Spleen (tissue), 7 donors: ENCODE measurements at regions not wholly inside any gene's neighbourhood (a gene's known extent, or its start where the extent isn't known, plus 50 kb on each side); places are given as distances from the start of the nearest gene placed in this dataset.

Source experiments
- POLR2AphosphoS5 ChIP-seq, 3 donors: sonication (generic); formaldehyde crosslinking; IDR thresholded peaks; one replicate each; pipeline ENCODE4 v1.5.1; 2017; ENCODE audit warnings: antibody characterized with exemption in 3 of 3
- TF ChIP-seq, protein P1 (sequence below), 11 experiments: fragments of 200-600 bp in 7 of 11; fragments of 450-650 bp in 4 of 11; sonication (generic) in 4 of 11; IDR thresholded peaks in 8 of 11; conservative IDR thresholded peaks in 3 of 11; 1 replicate in 7 of 11; 2 replicates in 4 of 11; pipeline versions ENCODE4 v1.4.0 to v1.8.0; 2016 to 2021; ENCODE audit warnings: antibody characterized with exemption in 11 of 11, inconsistent platforms in 4 of 11, mild to moderate bottlenecking in 1 of 11
- donor health status: DM: no; HTN: no; CAD: no; lungs with moderate emphysema.
- donor health status: DM: no; HTN: no; CAD: no.
- donor health status: DM: no; HTN: no; CAD: no.

DNA sequence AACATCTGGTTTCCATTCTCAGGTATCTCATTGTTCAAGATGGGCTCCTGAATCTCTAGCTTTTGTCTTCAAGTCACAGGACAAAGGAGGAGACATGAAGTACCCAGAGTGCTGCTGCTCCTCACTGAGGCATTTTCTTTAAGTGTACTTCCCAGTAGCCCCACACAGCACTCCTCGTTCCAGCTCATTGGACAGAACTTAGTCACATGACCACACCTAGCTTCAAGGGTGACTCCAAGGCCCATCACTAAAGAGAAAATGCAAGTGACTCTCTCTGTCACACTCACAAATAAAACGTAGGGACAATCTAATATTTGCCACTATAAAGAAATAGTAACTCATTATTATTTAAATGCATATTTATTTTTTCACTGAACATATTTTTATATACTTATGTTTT is 58.3 kb upstream of the NEUROD6 start:
- TF ChIP-seq, protein P1, sequence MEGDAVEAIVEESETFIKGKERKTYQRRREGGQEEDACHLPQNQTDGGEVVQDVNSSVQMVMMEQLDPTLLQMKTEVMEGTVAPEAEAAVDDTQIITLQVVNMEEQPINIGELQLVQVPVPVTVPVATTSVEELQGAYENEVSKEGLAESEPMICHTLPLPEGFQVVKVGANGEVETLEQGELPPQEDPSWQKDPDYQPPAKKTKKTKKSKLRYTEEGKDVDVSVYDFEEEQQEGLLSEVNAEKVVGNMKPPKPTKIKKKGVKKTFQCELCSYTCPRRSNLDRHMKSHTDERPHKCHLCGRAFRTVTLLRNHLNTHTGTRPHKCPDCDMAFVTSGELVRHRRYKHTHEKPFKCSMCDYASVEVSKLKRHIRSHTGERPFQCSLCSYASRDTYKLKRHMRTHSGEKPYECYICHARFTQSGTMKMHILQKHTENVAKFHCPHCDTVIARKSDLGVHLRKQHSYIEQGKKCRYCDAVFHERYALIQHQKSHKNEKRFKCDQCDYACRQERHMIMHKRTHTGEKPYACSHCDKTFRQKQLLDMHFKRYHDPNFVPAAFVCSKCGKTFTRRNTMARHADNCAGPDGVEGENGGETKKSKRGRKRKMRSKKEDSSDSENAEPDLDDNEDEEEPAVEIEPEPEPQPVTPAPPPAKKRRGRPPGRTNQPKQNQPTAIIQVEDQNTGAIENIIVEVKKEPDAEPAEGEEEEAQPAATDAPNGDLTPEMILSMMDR (IDR thresholded peaks at IDR 0.05 in 8 of 11, conservative IDR thresholded peaks at IDR 0.05 in 3 of 11): no peak
- no peak for TF ChIP-seq POLR2AphosphoS5 (IDR thresholded peaks at IDR 0.05)
